ENCODE measurements at regions not wholly inside any gene's neighbourhood (a gene's known extent, or its start where the extent isn't known, plus 50 kb on each side); places are given as distances from the start of the nearest gene placed in this dataset.

- TF ChIP-seq, protein P1, sequence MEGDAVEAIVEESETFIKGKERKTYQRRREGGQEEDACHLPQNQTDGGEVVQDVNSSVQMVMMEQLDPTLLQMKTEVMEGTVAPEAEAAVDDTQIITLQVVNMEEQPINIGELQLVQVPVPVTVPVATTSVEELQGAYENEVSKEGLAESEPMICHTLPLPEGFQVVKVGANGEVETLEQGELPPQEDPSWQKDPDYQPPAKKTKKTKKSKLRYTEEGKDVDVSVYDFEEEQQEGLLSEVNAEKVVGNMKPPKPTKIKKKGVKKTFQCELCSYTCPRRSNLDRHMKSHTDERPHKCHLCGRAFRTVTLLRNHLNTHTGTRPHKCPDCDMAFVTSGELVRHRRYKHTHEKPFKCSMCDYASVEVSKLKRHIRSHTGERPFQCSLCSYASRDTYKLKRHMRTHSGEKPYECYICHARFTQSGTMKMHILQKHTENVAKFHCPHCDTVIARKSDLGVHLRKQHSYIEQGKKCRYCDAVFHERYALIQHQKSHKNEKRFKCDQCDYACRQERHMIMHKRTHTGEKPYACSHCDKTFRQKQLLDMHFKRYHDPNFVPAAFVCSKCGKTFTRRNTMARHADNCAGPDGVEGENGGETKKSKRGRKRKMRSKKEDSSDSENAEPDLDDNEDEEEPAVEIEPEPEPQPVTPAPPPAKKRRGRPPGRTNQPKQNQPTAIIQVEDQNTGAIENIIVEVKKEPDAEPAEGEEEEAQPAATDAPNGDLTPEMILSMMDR (conservative IDR thresholded peaks at IDR 0.05 in 1 of 2, IDR thresholded peaks at IDR 0.05 in 1 of 2; ENCODE audit: extremely low read depth in 1 of 2, insufficient read depth in 1 of 2, low read depth in 1 of 2, low read length in 2 of 2) = no peak
- no peak for TF ChIP-seq EZH2 (IDR thresholded peaks at IDR 0.05; ENCODE audit: borderline replicate concordance, low read length)
These were observed 62.2 kb upstream of the ACSL1 start for GRCh38 chr4:184887947-184888346.

All from mammary epithelial cell (primary cell).